Spleen (tissue), 11 donors: ENCODE measurements at regions not wholly inside any gene's neighbourhood (a gene's known extent, or its start where the extent isn't known, plus 50 kb on each side); places are given as distances from the start of the nearest gene placed in this dataset.
A peak's percentile ranks its signal among the peaks of the same experiment; 100 is the strongest.

Source experiments
- DNase-seq: peaks from one replicate; pipeline ENCODE4 v3.0.0-alpha.2; 2020
- H3K27ac ChIP-seq, 8 donors: fragments of 200-600 bp; sonication (generic) in 7 of 8; 1 replicate in 4 of 8; 2 replicates in 4 of 8; pipeline versions ENCODE4 v1.5.0 to v1.8.0; 2016 to 2021; ENCODE audit warnings: inconsistent platforms in 4 of 8, mild to moderate bottlenecking in 4 of 8, moderate library complexity in 1 of 8
- H3K27me3 ChIP-seq, 7 donors: fragments of 200-600 bp; sonication (generic) in 6 of 7; replicated peaks in 1 of 7; 1 replicate in 4 of 7; 2 replicates in 3 of 7; pipeline versions ENCODE4 v1.5.0 to v1.8.0; 2016 to 2021; ENCODE audit warnings: inconsistent platforms in 3 of 7, mild to moderate bottlenecking in 1 of 7
- H3K36me3 ChIP-seq, 6 donors: fragments of 200-600 bp; sonication (generic) in 5 of 6; 1 replicate in 4 of 6; 2 replicates in 2 of 6; pipeline versions ENCODE4 v1.5.0 to v1.8.0; 2016 to 2021; ENCODE audit warnings: inconsistent platforms in 2 of 6
- H3K4me1 ChIP-seq, 6 donors: fragments of 200-600 bp; sonication (generic) in 5 of 6; 1 replicate in 3 of 6; 2 replicates in 3 of 6; pipeline versions ENCODE4 v1.5.0 to v1.8.0; 2016 to 2021; ENCODE audit warnings: inconsistent platforms in 3 of 6
- H3K4me3 ChIP-seq, 8 donors: fragments of 200-600 bp; sonication (generic) in 7 of 8; 1 replicate in 4 of 8; 2 replicates in 4 of 8; pipeline versions ENCODE4 v1.5.0 to v1.8.0; 2016 to 2021; ENCODE audit warnings: inconsistent platforms in 4 of 8, mild to moderate bottlenecking in 4 of 8, moderate library complexity in 2 of 8
- H3K9me3 ChIP-seq, 8 donors: fragments of 200-600 bp; sonication (generic) in 7 of 8; 1 replicate in 4 of 8; 2 replicates in 4 of 8; pipeline versions ENCODE4 v1.5.0 to v1.8.0; 2016 to 2021; ENCODE audit warnings: inconsistent platforms in 4 of 8
- POLR2A ChIP-seq, 3 donors: fragments of 450-650 bp; IDR thresholded peaks; one replicate each; pipeline ENCODE4 v1.5.1; 2017; ENCODE audit warnings: antibody characterized with exemption in 3 of 3, mild to moderate bottlenecking in 1 of 3
- POLR2AphosphoS5 ChIP-seq, 3 donors: sonication (generic); formaldehyde crosslinking; IDR thresholded peaks; one replicate each; pipeline ENCODE4 v1.5.1; 2017; ENCODE audit warnings: antibody characterized with exemption in 3 of 3
- WGBS, 5 donors: extraction: QIAGEN DNeasy Blood & Tissue Kit in 3 of 5; methylation state at CpG; one replicate each; pipeline versions ENCODE4 v1.1.5 to v1.1.7; 2013 to 2018; 5-methylcytosine and 5-hydroxymethylcytosine counted together
- intact Hi-C: fragments of 100-400 bp; cut with DNase I; formaldehyde crosslinking; loops from one replicate; pipeline ENCODE4 v1.15.0; 2023; ENCODE audit warnings: low total_unique reads
- TF ChIP-seq, protein P1 (sequence below), 11 experiments: fragments of 200-600 bp in 7 of 11; fragments of 450-650 bp in 4 of 11; sonication (generic) in 4 of 11; IDR thresholded peaks in 8 of 11; conservative IDR thresholded peaks in 3 of 11; 1 replicate in 7 of 11; 2 replicates in 4 of 11; pipeline versions ENCODE4 v1.4.0 to v1.8.0; 2016 to 2021; ENCODE audit warnings: antibody characterized with exemption in 11 of 11, inconsistent platforms in 4 of 11, mild to moderate bottlenecking in 1 of 11
- donor health status: healthy with polysubstance abuse.
- donor health status: DM: no; HTN: no; CAD: no; lungs with moderate emphysema.
- donor health status: DM: no; HTN: no; CAD: no.
- donor health status: Bipolar disorder and iron deficiency.
- donor health status: healthy.
- donor health status: DM: no; HTN: no; CAD: no.
- donor health status: DM: yes; HTN: yes; CAD: no.

DNA sequence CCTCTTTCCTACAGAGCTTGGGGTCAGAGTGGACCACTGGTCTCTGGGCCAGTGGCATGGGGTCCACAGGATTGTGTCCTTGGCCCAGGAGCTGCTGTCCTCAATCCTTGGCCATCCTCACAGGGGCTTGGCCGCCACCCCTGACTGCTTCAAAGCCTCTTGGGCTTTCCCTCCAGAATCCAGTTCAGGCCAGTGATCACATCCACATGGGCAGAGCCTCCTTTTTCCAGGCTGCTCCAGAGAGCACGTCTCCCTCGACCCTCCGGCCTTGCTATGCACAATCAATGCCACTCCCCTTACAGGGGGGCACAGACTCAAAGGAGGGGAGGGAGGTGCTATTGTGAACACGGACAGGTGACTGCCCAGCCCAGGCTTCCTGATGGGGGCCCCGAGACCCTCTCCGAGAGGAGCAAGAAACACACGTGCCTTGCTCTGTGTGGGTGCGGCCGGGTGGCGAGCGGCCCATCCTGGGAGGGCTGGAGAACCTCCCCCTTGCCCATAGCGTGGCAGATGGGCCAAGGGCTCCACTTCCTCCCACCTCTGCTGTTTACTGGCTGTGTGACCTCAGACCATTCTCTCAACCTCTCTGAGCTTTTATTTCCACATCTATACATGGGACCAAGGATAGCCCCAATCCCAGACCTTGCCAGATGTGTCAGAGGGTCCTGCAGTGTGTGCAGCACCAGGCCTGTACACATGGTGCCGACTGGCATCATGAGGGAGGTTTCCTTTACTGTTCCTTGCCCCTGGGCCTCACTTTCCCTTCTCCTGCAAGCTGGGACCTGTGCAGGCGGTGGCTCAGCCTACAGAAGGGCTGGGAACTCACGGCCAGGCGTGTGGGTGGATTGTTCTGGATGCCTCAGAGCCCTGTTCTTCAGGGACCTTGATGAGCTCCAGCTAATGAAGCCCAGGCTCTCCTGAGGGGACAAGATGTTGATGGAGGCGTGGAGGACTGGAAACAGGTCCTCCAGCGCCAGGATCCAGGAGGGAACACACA is 229.0 kb upstream of the GSE1 start:
- intact Hi-C loops = no loop called here
- peak; percentile 59 for DNase-seq

DNA sequence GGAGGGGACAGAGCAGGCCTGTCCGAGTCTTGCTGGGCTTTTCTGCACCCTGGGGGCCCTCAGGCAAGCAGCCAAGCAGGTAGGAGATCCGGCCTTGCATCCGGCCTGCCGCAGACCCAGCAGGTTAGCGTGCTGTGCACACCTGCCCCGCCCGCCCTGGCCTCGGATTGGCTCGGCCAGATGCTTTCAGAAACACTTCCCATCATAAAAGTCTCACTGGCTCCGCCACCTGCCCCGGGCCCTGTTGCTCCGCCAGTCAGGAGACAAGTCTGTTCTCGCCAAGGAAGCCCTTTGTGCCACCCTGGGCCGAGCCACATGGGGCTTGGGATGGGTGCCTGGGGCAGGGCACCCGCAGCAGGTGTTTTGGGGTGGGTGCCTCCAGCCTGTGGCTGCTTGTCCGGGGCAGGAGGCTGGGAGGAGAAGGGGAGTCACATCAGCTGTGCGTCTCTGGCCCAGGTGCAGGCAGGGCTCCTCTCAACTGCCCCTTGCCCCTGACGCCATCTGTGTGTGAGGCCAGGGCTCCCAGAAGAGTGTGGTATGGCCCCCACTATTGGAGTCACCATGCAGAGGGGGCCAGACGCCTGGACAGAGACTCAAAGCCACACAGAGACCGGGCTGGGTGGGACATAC is 228.2 kb upstream of the GSE1 start:
- TF ChIP-seq, protein P1, sequence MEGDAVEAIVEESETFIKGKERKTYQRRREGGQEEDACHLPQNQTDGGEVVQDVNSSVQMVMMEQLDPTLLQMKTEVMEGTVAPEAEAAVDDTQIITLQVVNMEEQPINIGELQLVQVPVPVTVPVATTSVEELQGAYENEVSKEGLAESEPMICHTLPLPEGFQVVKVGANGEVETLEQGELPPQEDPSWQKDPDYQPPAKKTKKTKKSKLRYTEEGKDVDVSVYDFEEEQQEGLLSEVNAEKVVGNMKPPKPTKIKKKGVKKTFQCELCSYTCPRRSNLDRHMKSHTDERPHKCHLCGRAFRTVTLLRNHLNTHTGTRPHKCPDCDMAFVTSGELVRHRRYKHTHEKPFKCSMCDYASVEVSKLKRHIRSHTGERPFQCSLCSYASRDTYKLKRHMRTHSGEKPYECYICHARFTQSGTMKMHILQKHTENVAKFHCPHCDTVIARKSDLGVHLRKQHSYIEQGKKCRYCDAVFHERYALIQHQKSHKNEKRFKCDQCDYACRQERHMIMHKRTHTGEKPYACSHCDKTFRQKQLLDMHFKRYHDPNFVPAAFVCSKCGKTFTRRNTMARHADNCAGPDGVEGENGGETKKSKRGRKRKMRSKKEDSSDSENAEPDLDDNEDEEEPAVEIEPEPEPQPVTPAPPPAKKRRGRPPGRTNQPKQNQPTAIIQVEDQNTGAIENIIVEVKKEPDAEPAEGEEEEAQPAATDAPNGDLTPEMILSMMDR (IDR thresholded peaks at IDR 0.05 in 8 of 11, conservative IDR thresholded peaks at IDR 0.05 in 3 of 11) = no peak
- TF ChIP-seq POLR2A (IDR thresholded peaks at IDR 0.05) (no peak), POLR2AphosphoS5 (IDR thresholded peaks at IDR 0.05) (no peak)
- intact Hi-C loops = no loop called here
- Histone ChIP-seq H3K27ac (no peak overlapping the region), H3K4me3 (no peak overlapping the region), H3K36me3 (no peaks in the 10 kb centered on the region), H3K4me1 (peaks cover 0 to 6% (median 2%) of the 10 kb centered on the region in 6 donors), H3K9me3 (no peaks in the 10 kb centered on the region), H3K27me3 (peaks cover 0 to 36% (median 0%) of the 10 kb centered on the region in 7 donors)
- 66 to 77% (median 68%) methylated on average over 17 to 20 of the region's 20 CpGs for WGBS, 5 donors
- peak; percentile 71 for DNase-seq

More for the DNA sequence above, 229.0 kb upstream of the GSE1 start:
- peaks cover 0 to 41% (median 0%) of the 10 kb centered on the region in 7 donors for H3K27me3 ChIP-seq
- no peak for TF ChIP-seq POLR2AphosphoS5 (IDR thresholded peaks at IDR 0.05)
- no peak for TF ChIP-seq POLR2A (IDR thresholded peaks at IDR 0.05)
- TF ChIP-seq, protein P1 (IDR thresholded peaks at IDR 0.05 in 8 of 11, conservative IDR thresholded peaks at IDR 0.05 in 3 of 11) = no peak
- no peak overlapping the region for H3K27ac ChIP-seq
- 82 to 92% (median 83%) methylated on average over 17 to 19 of the region's 19 CpGs for WGBS, 5 donors
- H3K4me3 ChIP-seq = no peak overlapping the region
- H3K9me3 ChIP-seq = no peaks in the 10 kb centered on the region
- peaks cover 0 to 10% (median 6%) of the 10 kb centered on the region in 6 donors for H3K4me1 ChIP-seq
- no peaks in the 10 kb centered on the region for H3K36me3 ChIP-seq

DNA sequence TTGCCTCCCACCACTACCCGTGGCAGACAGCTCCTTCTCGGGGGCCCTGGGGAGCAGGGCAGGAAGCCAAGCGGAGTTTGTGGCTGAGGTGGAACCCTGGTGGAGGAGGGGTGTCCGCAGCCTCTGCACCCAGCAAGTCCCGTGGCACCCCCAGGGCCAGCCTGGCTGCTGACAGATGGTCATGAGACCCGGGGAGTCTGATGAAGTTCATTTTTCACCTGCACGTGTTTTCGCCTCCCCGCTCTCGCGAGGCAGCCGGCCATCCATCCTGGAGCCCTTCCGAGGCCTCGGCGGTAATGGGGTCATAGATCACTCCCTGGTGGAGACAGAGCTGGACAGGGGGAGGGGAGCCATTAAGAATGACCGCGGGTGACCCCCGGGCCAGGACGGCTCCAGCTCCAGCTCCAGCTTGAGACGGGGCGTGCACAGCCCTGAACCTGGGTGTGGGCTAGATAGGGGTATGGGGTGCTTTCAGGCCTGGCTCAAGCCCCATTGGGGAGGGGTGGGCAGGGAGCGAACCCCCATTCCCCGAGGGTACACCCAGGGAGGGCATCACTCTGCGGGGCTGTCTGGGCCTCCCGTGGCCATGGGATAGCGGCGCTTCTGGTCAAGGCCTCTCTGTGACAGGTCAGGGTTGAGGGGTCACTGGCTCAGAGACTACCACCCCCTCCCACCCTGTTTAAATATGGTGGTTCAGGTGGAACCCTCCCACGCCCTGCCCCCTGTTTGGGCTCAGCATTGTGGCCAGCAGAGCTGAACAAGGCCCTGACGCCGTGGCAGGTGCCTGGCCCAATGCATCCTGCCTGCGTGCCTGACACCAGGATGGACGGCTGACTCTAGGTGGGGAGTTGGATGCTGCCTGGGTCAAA is 227.4 kb upstream of the GSE1 start:
- no peak for TF ChIP-seq POLR2AphosphoS5 (IDR thresholded peaks at IDR 0.05)
- no peak for TF ChIP-seq POLR2A (IDR thresholded peaks at IDR 0.05)
- Histone ChIP-seq H3K36me3 (no peaks in the 10 kb centered on the region), H3K4me1 (peaks cover 0 to 7% (median 2%) of the 10 kb centered on the region in 6 donors), H3K27me3 (peaks cover 0 to 36% (median 0%) of the 10 kb centered on the region in 7 donors), H3K9me3 (no peaks in the 10 kb centered on the region), H3K27ac (no peak overlapping the region), H3K4me3 (no peak overlapping the region)
- intact Hi-C loops = no loop called here
- peak; percentile 55 for DNase-seq
- 71 to 80% (median 75%) methylated on average over 15 to 32 of the region's 32 CpGs for WGBS, 5 donors

DNA sequence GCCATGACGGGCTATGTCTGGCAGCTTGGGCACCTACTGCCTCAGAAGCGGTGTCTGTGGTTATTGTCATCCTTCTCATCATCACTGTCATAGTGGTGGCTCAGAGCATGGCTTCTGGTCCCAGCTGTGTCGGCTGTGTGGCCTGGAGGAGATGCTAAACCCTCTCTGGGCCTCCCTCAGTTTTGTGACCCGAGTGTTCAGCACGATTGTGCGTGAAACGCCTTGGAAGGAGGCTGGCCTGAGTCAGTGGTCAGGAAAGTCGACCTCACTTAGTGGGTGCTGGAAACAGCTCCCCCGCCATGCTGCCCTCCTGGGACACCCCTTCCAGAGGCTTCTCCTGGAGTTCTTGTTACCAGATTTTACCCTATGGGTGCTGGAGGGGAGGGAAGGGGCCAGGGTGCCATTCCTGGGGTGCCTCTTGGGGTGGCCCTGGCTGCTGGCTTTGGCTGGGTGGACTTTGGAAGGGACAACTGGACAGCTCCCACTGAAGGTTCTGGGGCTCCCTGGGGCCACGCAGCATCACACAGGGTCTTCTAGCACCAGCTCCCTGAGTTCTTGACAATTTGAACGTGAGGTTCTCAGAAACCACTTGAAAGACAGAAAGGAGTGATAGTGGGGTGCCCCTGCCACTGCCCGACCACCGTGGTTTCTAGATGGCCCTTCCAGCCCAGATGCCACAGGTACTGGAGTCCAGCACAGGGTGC is 226.5 kb upstream of the GSE1 start:
- peak; percentile 56 for DNase-seq
- no peaks in the 10 kb centered on the region for H3K9me3 ChIP-seq
- no peaks in the 10 kb centered on the region for H3K36me3 ChIP-seq
- intact Hi-C loops = no loop called here
- no peak for TF ChIP-seq POLR2AphosphoS5 (IDR thresholded peaks at IDR 0.05)
- TF ChIP-seq, protein P1 (IDR thresholded peaks at IDR 0.05 in 8 of 11, conservative IDR thresholded peaks at IDR 0.05 in 3 of 11) = no peak
- TF ChIP-seq POLR2A (IDR thresholded peaks at IDR 0.05) = no peak
- H3K4me3 ChIP-seq = no peak overlapping the region
- no peak overlapping the region for H3K27ac ChIP-seq
- H3K27me3 ChIP-seq = peaks cover 0 to 33% (median 0%) of the 10 kb centered on the region in 7 donors
- peaks cover 0 to 7% (median 0%) of the 10 kb centered on the region in 6 donors for H3K4me1 ChIP-seq
- 83 to 91% (median 89%) methylated on average over 11 to 13 of the region's 13 CpGs for WGBS, 5 donors
